ENCODE measurements at regions not wholly inside any gene's neighbourhood (a gene's known extent, or its start where the extent isn't known, plus 50 kb on each side); places are given as distances from the start of the nearest gene placed in this dataset.
"Not testable (repeated sequence)": the region's sequence is repeated elsewhere in the genome, so short reads cannot be mapped to it uniquely, and the experiment has no call there.

DNA sequence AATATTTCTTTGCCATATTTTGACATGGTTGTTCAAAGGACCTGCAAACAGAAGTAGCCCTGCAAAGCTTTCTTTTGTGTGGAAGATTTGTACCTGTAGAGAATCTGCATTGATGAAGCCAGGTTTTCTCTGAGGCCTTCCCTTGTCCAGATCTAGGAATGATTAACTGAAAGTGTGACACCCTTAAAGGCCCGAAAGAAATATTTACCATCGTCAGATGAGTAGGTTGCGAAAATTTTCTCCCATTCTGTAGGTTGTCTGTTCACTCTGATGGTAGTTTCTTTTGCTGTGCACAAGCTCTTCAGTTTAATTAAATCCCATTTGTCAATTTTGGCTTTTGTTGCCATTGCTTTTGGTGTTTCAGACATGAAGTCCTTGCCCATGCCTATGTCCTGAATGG, 439.0 kb downstream of the SMARCA1 start:
- DNase-seq (ENCODE audit: low read depth), result not testable (repeated sequence)

DNA sequence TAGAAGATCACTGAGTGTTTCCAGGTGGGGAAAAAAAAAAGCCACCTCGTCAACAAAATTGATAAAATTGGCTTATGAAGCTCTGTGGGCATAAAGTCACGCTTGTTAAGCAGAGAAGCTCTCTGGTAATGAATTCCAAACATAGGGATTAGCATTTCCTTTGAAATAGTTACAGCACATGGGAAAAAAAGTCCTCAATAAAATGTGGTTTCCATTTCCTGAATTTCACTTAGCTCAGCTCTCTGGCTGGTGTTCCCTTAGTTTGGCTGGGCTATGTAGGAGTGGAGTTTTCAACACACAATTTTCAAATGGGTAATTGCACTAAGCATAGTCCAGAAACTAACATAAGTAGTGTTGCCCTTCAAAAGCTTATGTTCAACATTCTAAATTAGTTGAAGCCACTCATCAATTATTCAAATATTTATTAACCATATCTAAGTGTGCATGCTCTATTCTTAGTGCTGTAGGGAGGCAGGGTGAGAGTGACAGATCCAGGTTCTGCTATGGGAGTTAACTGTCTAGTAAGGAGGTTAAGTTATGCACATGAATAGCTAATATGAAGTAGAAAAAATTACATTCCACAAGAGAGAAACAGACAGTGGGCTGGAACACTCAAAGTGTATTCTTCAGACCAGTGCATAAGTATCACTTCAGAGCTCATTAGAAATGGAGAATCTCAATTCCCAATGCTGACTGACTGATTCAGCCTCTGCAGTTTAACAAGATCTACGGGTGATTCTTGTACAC, 445.7 kb downstream of the SMARCA1 start:
- DNase-seq (ENCODE audit: low read depth), result no peak

DNA sequence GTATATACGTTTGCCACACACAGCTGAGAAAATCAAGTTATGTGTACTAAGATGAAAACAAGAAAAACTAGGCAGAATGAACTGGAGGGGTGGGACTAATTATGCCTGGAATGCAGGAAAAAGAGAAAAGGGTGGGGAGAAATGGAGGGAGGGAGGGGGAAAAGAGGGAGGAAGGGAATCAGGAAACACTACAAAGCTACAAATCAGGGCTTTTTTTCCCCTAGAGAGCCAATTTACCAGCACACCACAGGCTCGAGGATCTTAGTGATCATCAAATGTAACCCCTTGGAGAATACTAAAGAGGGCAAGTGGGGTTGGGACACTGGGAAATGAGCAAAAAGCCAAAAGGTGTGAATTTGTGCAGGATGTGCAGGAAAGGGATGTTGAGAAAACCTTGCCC, 451.9 kb downstream of the SMARCA1 start:
- no peak for DNase-seq (ENCODE audit: low read depth)

DNA sequence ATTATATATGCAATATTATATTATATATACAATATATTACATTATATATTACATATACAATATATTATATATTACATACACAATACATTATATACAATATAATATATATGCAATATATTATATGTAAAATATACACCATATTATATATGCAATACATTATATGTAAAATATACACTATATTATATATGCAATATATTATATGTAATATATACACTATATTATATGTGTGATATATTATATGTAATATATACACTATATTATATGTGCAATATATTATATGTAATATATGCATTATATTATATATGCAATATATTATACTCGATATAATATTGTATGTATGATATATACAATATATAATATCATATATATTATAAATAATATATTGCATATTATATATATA, 457.4 kb downstream of the SMARCA1 start:
- DNase-seq (ENCODE audit: low read depth), result no peak

DNA sequence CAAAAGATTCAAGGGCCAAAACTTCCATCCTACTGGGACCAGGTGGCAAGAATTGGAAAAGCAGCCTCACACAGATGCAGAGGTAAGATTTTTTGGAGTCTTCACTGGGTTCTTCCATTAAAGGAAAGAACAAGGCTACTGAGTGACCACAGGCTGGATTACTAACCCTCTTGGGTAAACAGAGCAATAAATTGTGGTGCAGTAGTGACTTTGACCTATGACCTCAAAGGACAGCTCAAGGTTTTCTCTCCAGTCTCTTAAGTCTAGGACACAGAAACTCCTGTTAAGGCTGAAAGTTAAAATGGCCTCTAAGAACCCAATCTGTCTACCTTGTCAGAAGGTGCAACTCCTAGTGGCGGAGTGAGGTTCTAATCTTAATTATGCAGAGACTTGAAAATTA, 464.9 kb downstream of the SMARCA1 start:
- no peak for DNase-seq (ENCODE audit: low read depth)

DNA sequence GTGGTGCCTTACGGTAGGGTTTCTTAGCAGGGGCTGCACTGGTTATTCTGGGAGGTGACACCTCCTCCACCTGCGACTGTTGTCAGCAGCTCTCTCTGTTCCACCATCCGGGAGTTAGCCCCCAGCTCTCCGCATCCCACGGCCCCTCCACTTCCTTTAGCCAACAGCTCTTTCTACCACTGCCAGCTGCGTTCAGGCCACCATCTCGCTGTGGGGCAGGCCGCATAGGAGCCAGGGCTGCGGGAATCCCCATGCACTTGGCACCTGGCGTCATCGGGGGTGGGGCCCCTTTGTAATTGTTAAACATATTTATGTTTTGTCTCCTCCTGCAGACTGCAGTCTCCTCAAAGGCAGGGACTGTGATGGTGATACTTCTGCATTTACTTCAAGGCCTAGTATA, 480.2 kb downstream of the SMARCA1 start:
- no peak for DNase-seq (ENCODE audit: low read depth)

DNA sequence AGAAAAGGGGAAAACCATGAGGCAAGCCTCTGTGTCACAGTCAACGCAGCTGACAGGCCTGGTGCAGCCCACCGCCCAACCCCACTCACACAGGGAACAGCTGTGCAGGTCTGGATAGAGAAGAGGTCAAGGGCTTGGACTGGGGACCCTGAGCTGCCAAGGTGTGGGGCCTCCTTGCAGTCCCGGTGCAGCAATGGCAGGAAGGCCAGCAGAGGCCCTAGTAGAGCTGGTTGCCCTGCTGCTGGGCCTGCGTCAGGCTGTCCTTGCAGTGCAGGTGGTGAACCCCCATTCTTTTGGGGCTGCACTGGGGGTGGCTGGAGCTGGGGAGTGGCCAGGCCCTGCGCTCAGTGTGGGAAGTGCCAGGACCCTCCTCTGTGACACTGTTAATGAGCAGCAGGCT, 482.0 kb downstream of the SMARCA1 start:
- DNase-seq (ENCODE audit: low read depth), result no peak

DNA sequence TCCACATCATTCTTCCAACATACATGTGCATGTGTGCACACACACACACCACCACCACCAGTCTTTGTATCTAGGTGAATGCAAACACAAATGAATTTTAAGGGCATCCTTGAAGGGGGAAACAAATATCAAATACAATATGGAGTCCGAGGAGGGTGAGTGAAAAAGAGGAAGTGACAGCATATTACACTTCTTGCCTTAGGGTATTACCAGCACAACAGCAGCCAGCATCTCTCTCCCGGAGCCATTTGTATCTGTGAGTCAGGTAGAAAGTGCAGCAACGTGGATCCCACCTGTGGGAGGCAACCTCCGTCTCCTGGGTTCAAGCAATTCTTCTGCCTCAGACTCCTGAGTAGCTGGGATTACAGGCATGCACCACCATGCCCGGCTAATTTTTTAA, 483.2 kb downstream of the SMARCA1 start:
- DNase-seq (ENCODE audit: low read depth), result no peak

DNA sequence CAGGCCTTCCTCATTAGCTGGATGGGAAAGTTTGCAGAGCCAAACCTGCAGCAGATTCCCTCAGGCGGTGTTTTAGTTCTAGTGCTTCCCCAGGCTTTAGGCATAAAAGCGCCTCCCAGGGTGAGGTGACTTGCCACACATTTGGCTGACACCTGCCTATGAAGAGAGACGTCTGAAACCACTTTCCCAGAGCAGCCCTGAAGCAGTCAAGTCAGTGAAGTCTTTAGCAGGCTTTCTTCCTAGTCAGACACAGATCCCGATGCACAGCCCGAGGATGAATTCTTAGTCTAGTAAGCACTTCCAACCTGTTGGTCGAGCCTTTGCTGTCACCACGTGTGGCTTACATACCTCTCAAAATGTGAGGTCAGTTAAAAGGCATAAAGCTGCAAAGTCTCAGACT, 484.1 kb downstream of the SMARCA1 start:
- no peak for DNase-seq (ENCODE audit: low read depth)

DNA sequence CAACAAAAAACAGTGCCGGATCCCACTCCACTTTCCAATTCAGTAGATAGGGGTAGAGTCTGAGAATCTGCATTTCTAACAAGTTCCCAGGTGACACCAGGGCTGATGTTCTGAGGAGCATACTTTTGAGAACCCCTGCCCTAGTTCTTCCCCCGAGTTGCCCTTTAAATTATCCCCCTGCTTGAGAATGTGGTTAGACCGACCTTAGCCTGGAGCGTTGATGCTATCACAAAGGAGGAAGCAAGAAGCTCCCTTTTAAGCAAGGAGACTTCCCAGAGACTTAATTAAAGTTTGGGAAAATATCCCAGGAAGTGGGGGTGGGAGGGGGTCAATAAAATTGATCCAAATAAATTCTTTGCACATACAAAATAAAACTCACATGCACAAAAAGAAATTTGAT, 485.9 kb downstream of the SMARCA1 start:
- no peak for DNase-seq (ENCODE audit: low read depth)

DNA sequence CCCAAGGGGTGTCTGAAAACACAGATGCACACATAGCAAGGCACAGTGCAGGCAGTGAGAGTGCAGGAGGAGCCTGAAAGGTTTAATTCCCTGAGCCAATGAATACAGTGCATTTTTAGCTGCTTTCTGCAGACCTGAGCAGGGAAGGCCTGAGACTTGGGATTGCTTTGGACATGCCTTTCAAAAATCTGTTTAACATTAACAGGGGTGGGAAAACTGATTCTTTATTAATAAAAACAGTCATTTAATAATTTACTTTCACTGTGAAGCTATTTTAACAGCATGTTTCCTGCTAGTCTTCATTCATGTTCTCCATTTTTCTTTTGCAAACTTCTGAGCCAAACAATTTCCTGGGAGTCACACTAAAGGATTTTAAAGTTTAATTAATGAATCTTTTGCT, 488.1 kb downstream of the SMARCA1 start:
- DNase-seq (ENCODE audit: low read depth), result no peak

DNA sequence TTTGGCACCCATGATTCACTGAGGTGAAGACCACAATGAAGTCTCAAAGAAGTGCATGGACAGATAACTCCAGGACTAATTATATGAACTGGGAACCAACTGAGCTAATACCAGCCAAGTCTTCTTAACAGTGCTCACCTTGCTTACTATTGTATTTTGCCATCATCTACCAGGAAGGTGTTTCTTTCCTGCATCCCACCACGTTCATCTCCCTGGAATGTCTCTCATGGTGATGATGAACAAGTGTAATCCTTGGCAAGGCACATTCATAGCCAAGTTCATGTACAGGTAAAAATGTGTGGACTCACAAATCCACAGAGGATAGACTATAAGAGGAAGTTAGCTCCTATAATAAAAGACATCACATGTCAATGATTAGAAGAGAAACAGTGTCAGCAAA, 489.1 kb downstream of the SMARCA1 start:
- no peak for DNase-seq (ENCODE audit: low read depth)

DNA sequence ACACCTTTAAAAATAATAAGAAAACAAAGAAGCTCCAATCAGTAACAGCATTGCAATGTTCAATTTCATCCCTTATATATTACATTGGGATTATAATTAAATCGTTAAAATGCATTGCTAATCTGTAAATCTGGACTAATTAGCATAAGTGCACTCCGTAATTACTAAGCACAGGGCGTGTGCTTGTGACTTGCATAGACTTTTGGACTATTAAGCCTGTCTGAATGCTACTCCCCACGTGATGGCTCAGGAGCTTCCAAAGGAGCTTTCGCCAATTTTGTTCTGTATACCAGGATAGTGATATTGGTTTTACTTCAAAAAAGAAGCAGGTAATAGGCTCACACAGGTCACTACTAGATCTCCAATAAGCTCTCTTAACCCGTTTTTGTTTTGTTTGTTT, 497.1 kb downstream of the SMARCA1 start:
- no peak for DNase-seq (ENCODE audit: low read depth)

DNA sequence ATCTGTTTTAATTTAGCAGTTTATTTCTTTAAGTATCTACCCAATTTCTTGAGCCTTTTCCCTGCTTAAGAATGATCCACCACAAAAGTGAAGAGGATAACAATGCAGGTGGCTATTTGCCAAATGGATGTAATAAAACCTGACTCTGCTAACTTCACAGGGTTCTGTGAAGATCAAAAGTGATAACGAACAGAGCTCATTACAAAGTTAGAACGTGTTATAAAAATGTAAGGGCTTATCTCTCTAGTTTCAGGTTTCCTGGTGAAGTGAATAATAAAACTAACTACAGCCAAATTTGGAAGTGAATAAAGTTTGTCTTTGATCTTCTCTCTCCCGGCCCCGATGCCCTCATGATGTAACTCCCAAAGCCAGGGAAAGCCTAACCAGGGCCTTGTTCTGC, 497.9 kb downstream of the SMARCA1 start:
- no peak for DNase-seq (ENCODE audit: low read depth)

DNA sequence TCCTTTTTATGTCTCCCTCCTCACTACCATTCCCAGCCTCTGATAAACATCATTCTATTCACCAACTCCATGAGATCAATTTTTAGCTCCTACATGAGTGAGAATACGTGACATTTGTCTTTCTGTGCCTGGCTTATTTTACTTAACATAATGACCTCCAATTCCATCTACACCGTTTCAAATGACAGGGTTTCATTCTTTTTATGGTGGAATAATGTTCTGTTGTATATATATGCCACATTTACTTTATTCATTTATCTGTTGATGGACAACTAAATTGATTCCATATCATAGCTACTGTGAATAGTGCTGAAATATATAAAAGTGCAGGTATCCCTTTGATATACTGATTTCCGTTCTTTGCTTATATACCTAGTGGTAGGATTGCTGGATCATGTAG, 503.9 kb downstream of the SMARCA1 start:
- no peak for DNase-seq (ENCODE audit: low read depth)

DNA sequence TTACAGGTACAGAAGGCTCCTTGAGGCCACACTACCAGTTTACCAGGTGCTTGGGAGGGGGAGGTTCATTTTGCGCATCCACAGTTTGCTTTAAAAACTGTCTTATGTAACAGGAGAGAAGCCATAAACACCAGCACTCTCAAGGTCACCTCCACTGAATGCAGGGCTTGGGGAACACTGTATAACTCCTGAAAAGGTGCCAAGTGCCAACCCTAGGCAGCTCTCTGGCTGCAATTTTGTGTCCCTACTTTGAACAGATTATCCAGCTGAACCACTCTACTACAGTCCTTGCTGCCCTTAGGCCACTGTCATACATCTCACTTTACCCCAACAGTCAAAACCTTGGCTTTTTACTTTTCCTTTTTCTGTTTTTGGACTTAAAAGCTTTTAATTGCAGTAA, 507.9 kb downstream of the SMARCA1 start:
- DNase-seq (ENCODE audit: low read depth), result no peak

DNA sequence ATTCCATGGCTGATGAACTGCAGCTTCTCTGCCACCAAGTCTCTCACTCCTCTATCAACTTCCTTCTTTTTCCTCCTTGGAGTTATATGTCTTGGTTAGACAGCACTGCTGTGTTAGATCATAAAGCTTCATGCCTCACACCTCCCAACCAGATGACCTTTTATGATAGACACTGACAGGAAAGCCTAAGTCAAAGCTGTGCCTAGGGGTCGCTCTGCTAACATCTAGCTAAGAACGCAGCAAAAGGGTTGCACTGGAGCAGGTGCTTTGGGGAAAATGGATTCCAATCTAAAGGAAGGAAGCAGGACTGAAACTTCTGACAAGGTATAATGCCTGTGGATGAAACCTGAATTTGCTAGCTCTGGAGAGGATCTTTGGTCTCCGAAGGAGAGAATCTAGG, 509.7 kb downstream of the SMARCA1 start:
- DNase-seq (ENCODE audit: low read depth), result no peak

DNA sequence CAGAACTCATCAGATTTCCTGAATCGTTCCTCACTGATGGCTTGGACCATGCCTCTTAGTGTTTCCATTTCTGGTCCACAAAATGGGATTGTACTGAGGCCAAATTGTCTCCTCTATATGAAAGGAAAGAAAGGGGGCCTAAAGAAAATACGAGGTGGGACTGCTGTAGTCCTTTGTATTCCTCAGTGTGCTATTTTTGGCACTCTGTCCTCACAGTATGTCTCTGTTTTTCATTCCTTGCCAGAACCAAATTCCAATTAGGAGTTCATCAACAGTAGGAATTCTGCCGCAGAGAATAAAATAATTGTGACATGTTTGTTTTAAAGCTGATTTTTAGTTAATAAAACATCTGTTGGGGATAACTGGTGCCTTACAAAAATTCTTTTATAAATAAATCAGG, 515.7 kb downstream of the SMARCA1 start:
- no peak for DNase-seq (ENCODE audit: low read depth)

DNA sequence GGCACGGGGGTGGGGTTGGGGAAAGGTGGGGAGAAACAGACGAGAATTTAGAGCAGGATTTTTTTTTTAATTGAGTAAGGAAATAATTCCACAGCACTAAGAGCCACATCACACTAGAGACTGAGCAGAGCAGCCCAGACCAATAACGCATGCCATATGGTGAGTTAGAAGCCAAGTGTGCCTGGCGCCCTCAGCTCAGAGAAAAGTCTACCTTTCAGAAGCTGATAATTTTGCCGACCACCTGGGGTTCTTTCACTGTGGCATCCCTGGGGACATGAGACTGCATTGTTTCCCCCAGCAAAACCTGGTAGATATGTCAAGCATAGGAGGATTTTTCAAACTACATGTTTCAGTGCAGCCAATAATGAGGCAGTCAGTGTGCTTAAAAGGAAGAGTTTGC, 516.8 kb downstream of the SMARCA1 start:
- no peak for DNase-seq (ENCODE audit: low read depth)

DNA sequence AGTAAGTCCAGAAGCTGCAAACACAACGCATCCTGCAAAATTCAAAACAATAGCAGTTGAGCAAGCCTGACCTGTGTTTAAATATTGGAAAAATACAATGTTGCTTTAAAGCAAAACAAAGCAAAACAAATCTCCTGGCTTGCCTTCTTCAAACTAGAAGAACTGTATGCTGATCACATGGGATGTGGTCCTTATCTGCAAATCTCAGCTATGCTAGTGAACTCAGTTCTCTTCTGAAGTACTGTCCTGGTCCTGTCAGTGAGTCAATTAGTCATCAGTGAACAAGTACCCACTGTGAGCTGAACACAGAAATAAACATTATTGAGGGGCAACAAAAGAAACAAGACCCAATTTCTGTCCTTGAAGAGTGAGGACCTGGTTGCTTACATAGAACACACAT, 522.5 kb downstream of the SMARCA1 start:
- DNase-seq (ENCODE audit: low read depth), result no peak

DNA sequence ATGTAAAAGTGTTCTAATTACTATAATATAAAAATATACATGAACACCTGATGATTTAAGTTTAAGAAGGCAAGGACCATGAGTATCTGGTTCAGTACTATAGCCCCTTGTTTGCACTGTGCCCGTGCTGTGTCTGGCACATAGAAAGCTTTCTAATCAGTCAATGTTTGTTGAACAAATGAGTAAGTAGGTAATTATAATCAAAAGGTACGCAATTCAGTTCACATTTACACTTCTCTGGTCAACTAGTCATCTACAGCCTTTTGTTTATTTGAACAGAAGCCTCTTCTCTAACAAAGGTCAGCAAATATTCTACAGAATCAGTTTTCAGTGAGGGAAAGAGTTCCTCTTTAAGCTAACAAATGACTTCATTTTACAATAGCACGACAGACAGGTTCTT, 523.3 kb downstream of the SMARCA1 start:
- DNase-seq (ENCODE audit: low read depth), result no peak

DNA sequence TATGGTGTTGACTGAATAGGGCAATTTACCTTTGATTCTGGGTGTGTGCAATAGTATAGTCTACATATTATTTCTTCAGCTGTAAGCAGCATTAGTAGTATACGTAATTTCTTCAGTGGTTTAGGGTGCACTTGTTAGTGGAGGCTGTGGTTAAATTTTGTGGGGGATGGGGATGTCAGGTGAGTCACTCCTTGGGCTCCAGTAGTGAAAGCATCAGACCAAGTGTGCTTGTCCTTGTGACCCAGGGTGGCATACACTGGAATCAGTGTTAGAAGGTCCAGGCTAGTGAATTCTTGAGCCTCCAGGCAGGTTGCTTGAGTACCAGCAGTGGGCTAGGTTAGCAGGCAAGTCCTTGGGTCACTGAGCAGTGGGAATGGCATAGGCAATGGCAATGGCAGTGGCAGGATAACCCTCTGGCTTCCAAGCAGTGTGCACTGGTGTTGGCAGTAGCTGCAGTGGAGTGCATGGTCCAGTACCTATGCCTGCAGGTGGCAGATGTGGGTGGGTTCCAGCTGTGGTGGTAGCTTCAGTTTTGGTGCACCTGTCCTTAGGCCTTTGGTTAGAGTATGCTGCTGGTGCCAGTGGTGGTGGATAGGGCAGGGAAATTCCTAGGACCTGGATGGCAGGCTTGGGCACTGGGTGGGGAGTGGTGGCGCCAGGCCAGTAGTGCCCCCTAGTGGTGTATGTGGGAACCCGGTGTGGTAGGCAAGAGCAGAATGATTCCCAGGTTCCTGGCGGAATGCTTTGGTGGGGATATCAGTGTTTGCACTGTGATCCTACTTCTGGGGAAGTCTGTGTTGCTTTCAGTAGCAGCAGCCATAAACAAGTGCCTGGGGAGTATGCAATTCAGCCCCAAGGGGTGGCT, 531.0 kb downstream of the SMARCA1 start:
- DNase-seq (ENCODE audit: low read depth), result no peak

DNA sequence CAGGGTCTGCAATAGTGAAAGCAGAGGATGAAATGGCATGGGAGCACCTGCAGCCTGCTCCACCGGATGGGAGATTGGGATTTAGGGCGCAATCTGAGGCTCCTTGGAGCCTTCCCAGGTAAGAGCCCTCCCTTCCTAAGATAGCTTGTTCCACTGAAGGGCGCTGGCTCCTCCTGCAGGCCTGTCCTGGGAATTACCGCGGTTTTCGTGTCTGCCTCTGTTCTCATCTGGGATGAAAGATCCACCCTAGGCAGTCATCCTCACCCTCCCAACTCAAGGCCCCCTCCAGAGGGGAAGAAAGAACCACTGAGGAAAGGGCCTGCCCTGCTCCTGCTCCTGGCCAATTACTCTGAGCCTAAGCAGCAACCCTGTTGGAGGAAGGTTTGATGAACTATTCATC, 547.5 kb downstream of the SMARCA1 start:
- no peak for DNase-seq (ENCODE audit: low read depth)

DNA sequence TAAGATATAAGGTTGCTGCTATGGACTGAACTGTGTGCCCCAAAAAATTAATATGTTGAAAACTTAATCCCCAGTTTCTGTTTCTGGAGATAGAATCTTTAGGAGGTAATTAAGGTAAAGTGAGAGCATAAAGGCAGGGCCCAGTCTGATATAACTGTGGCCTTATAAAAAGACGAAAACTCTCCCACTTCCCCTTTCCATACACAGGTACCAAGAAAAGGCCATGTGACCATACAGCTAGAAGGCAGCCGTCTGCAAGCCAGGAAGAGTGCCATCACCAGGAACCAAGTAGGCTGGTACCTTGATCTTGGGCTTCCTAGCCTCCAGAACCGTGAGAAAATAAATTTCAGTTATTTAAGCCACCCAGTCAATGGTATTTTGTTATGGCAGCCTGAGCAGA, 550.3 kb downstream of the SMARCA1 start:
- no peak for DNase-seq (ENCODE audit: low read depth)
